CD4-positive, alpha-beta T cell treated with Interleukin-10 for 1 hour (primary cell): ENCODE measurements at regions not wholly inside any gene's neighbourhood (a gene's known extent, or its start where the extent isn't known, plus 50 kb on each side); places are given as distances from the start of the nearest gene placed in this dataset.
"Not testable (repeated sequence)": the region's sequence is repeated elsewhere in the genome, so short reads cannot be mapped to it uniquely, and the experiment has no call there.

Experiments
- DNase-seq: peaks from one replicate; pipeline ENCODE4 v3.0.0-alpha.2; 2020

- no peak for DNase-seq
Observed at GRCh38 chr11:79503028-79503427, 62.2 kb upstream of the TENM4 start.

- no peak for DNase-seq
Observed at GRCh38 chr11:79501707-79502106, 60.9 kb upstream of the TENM4 start.

- DNase-seq: not testable (repeated sequence)
Observed at GRCh38 chr11:79499929-79500328, 59.1 kb upstream of the TENM4 start.

- no peak for DNase-seq
Observed at GRCh38 chr11:79498667-79499066, 57.8 kb upstream of the TENM4 start.

GRCh38 chr11:79493555-79494171 is 52.8 kb upstream of the TENM4 start:
- DNase-seq: peak; percentile 25

- no peak for DNase-seq
Observed at GRCh38 chr11:79492008-79492407, 51.2 kb upstream of the TENM4 start.
